Gastrocnemius medialis (tissue), 4 donors: ENCODE measurements at regions not wholly inside any gene's neighbourhood (a gene's known extent, or its start where the extent isn't known, plus 50 kb on each side); places are given as distances from the start of the nearest gene placed in this dataset.

ENCODE experiments used
- ATAC-seq, 2 donors: fragments of 150-250 bp; one replicate each; pipeline ENCODE4 v1.9.1; 2016
- DNase-seq, 2 donors: peaks; one replicate each; pipeline ENCODE4 v3.0.0-alpha.2; 2019
- H3K27ac ChIP-seq, 4 donors: fragments of 200-600 bp; sonication (generic); 1 replicate in 1 of 4; 2 replicates in 3 of 4; pipeline ENCODE4 v1.5.1; 2016 to 2018; ENCODE audit warnings: mild to moderate bottlenecking in 2 of 4, moderate library complexity in 1 of 4
- H3K27me3 ChIP-seq, 3 donors: fragments of 200-600 bp; sonication (generic) in 2 of 3; 1 replicate in 1 of 3; 2 replicates in 2 of 3; pipeline versions ENCODE4 v1.5.1 to v1.6.0; 2016 to 2019; ENCODE audit warnings: mild to moderate bottlenecking in 1 of 3, moderate library complexity in 1 of 3
- H3K36me3 ChIP-seq, 2 donors: fragments of 200-600 bp; sonication (generic) in 1 of 2; one replicate each; pipeline ENCODE4 v1.5.1; 2017 to 2018
- H3K4me1 ChIP-seq, 2 donors: fragments of 200-600 bp; sonication (generic) in 1 of 2; one replicate each; pipeline ENCODE4 v1.5.1; 2016 to 2017; ENCODE audit warnings: mild to moderate bottlenecking in 2 of 2
- H3K4me3 ChIP-seq, 4 donors: fragments of 200-600 bp; sonication (generic) in 3 of 4; 1 replicate in 1 of 4; 2 replicates in 3 of 4; pipeline ENCODE4 v1.5.1; 2016 to 2019; ENCODE audit warnings: mild to moderate bottlenecking in 2 of 4
- H3K9me3 ChIP-seq, 3 donors: fragments of 200-600 bp; sonication (generic) in 2 of 3; 1 replicate in 1 of 3; 2 replicates in 2 of 3; pipeline ENCODE4 v1.5.1; 2016 to 2019
- CTCF ChIP-seq, 5 experiments: fragments of 450-650 bp in 3 of 5; fragments of 200-600 bp in 2 of 5; sonication (generic) in 2 of 5; IDR thresholded peaks in 4 of 5; conservative IDR thresholded peaks in 1 of 5; 1 replicate in 4 of 5; 2 replicates in 1 of 5; pipeline ENCODE4 v1.5.1; 2016 to 2019; ENCODE audit warnings: antibody characterized with exemption in 5 of 5, mild to moderate bottlenecking in 3 of 5, moderate library complexity in 3 of 5
- POLR2A ChIP-seq, 2 donors: fragments of 450-650 bp; IDR thresholded peaks; one replicate each; pipeline ENCODE4 v1.6.1; 2017; ENCODE audit warnings: antibody characterized with exemption in 2 of 2, mild to moderate bottlenecking in 2 of 2, moderate library complexity in 2 of 2
- in situ Hi-C, 4 donors: fragments of 200-750 bp; cut with MboI; loops; one replicate each; pipeline versions ENCODE4 v1.15.0 to v1.8.0; 2017; ENCODE audit warnings: low sequenced_read_pairs in 4 of 4
- intact Hi-C: fragments of 100-400 bp; cut with DNase I; formaldehyde crosslinking; loops from one replicate; pipeline ENCODE4 v1.15.1; 2023; ENCODE audit warnings: low total_unique reads

DNA sequence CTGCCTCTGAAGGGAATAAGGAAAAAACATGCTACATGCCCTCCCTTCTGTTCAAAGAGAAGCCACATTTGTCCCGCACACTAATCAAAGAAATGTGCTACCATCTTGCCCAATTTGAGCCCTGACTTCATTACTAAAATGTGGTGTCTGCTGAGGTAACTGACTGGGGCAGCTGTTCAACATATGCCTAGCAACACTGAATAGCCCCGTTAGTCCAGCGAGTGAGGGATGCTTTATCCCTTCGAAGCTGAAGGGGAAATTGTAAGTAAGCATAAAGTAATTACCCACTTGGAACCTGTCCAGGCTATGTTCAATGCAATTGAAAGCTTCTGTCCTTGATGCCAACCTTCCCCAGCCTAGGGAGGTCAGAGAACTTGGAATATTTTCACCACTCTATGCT, 310.6 kb downstream of the SEC16B start:
- intact Hi-C loops (no loop called here), in situ Hi-C loops (no loop called here)
- Histone ChIP-seq H3K27me3 (no peaks in the 10 kb centered on the region), H3K9me3 (no peaks in the 10 kb centered on the region), H3K4me1 (peaks cover 0 to 5% of the 10 kb centered on the region in 2 donors), H3K27ac (no peak overlapping the region), H3K36me3 (no peaks in the 10 kb centered on the region), H3K4me3 (no peak overlapping the region)
- ATAC-seq = no peak
- TF ChIP-seq POLR2A (IDR thresholded peaks at IDR 0.05) (no peak), CTCF (IDR thresholded peaks at IDR 0.05 in 4 of 5, conservative IDR thresholded peaks at IDR 0.05 in 1 of 5) (no peak)
- DNase-seq = no peak

GRCh38 chr1:177656598-177656997, 313.3 kb downstream of the SEC16B start:
- no peaks in the 10 kb centered on the region for H3K9me3 ChIP-seq
- DNase-seq (no peak), ATAC-seq (peak in 1 of 2 donors; percentile 27)
- no peak overlapping the region for H3K27ac ChIP-seq
- intact Hi-C loops (no loop called here), in situ Hi-C loops (no loop called here)
- no peak overlapping the region for H3K4me3 ChIP-seq
- H3K27me3 ChIP-seq = no peaks in the 10 kb centered on the region
- peaks cover 1 to 17% of the 10 kb centered on the region in 2 donors for H3K4me1 ChIP-seq
- no peak for TF ChIP-seq CTCF (IDR thresholded peaks at IDR 0.05 in 4 of 5, conservative IDR thresholded peaks at IDR 0.05 in 1 of 5)
- TF ChIP-seq POLR2A (IDR thresholded peaks at IDR 0.05) = no peak
- H3K36me3 ChIP-seq = no peaks in the 10 kb centered on the region

DNA sequence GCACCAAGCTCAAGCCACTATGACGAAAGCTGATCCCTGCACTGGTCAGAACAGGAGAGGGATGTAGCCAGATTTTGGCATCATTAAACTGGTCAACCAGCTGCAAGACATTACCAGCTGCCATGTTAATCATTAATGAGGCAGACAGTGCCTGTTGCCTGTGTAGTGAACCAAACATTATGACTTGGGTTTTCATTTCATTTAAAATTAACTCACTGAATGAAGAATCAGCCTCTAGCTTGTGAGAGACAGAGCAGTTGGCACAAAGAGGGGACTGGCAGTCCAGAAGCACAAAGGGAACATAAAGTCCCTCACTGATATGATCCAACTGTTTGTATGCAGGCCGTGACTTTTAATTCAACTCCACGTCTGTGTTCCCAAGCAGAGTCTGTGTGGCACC, 318.9 kb downstream of the SEC16B start:
- Histone ChIP-seq H3K36me3 (no peaks in the 10 kb centered on the region), H3K27ac (peak overlapping the region; percentile 77 to 94 (median 87)), H3K4me3 (no peak overlapping the region), H3K4me1 (peaks cover 4 to 36% of the 10 kb centered on the region in 2 donors), H3K27me3 (no peaks in the 10 kb centered on the region), H3K9me3 (no peaks in the 10 kb centered on the region)
- in situ Hi-C loops (loop anchor here in 1 of 4 donors (5.0 kb wide), 1 partner anchor 204 kb away; no protein-coding TSS in a partner anchor), intact Hi-C loops (loop anchor here (2.0 kb wide), 1 partner anchor 202 kb away; no protein-coding TSS in a partner anchor)
- no peak for TF ChIP-seq POLR2A (IDR thresholded peaks at IDR 0.05)
- TF ChIP-seq CTCF (IDR thresholded peaks at IDR 0.05 in 4 of 5, conservative IDR thresholded peaks at IDR 0.05 in 1 of 5) = no peak
- DNase-seq = peak; percentile 81 to 87
- ATAC-seq = peak; percentile 98 to 99

GRCh38 chr1:177648731-177649265, 321.1 kb downstream of the SEC16B start:
- intact Hi-C loops (no loop called here), in situ Hi-C loops (no loop called here)

More at GRCh38 chr1:177648731-177649265, 321.1 kb downstream of the SEC16B start:
- no peaks in the 10 kb centered on the region for H3K27me3 ChIP-seq
- no peak overlapping the region for H3K4me3 ChIP-seq
- no peak overlapping the region for H3K27ac ChIP-seq
- no peaks in the 10 kb centered on the region for H3K36me3 ChIP-seq
- no peak for DNase-seq
- no peaks in the 10 kb centered on the region for H3K9me3 ChIP-seq
- peaks cover 4 to 38% of the 10 kb centered on the region in 2 donors for H3K4me1 ChIP-seq
- TF ChIP-seq CTCF (IDR thresholded peaks at IDR 0.05 in 4 of 5, conservative IDR thresholded peaks at IDR 0.05 in 1 of 5) (no peak), POLR2A (IDR thresholded peaks at IDR 0.05) (no peak)
- no peak for ATAC-seq
